RWPE2 (cell line): ENCODE measurements at regions not wholly inside any gene's neighbourhood (a gene's known extent, or its start where the extent isn't known, plus 50 kb on each side); places are given as distances from the start of the nearest gene placed in this dataset.

ENCODE experiments used
- ATAC-seq: fragments of 200-7000 bp; cut with Tn5 transposase; 3 replicates; pipeline ENCODE4 v1.9.1; 2021; ENCODE audit warnings: low read depth
- DNase-seq: peaks from one replicate; pipeline ENCODE4 v3.0.0-alpha.2; 2020; ENCODE audit warnings: low spot score
- H3K27ac ChIP-seq: fragments of 450-650 bp; 2 replicates; pipeline ENCODE4 v1.5.1; 2017; ENCODE audit warnings: mild to moderate bottlenecking; ENCODE audit not compliant: poor library complexity, severe bottlenecking
- H3K27me3 ChIP-seq: fragments of 250-450 bp; sonication (Bioruptor Pico); 2 replicates; pipeline ENCODE4 v1.5.1; 2021; ENCODE audit warnings: mild to moderate bottlenecking, moderate library complexity; ENCODE audit not compliant: insufficient read depth, poor library complexity, severe bottlenecking
- H3K36me3 ChIP-seq: fragments of 250-450 bp; sonication (Bioruptor Pico); 2 replicates; pipeline ENCODE4 v1.5.1; 2020; ENCODE audit warnings: low read depth, mild to moderate bottlenecking, moderate library complexity
- H3K4me1 ChIP-seq: fragments of 250-450 bp; sonication (Bioruptor Pico); 2 replicates; pipeline ENCODE4 v1.5.1; 2021; ENCODE audit warnings: mild to moderate bottlenecking, moderate library complexity; ENCODE audit not compliant: insufficient read depth, poor library complexity, severe bottlenecking
- H3K4me3 ChIP-seq: fragments of 250-450 bp; sonication (Bioruptor Pico); 2 replicates; pipeline ENCODE4 v1.5.1; 2021; ENCODE audit warnings: mild to moderate bottlenecking, moderate library complexity; ENCODE audit not compliant: severe bottlenecking
- H3K9me3 ChIP-seq: fragments of 250-450 bp; sonication (Bioruptor Pico); 2 replicates; pipeline ENCODE4 v1.5.1; 2021; ENCODE audit warnings: mild to moderate bottlenecking, moderate library complexity; ENCODE audit not compliant: severe bottlenecking
- TF ChIP-seq, protein P1 (sequence below): fragments of 450-650 bp; IDR thresholded peaks from one replicate; pipeline ENCODE4 v1.5.1; 2017; ENCODE audit warnings: mild to moderate bottlenecking, moderate library complexity; ENCODE audit not compliant: poor library complexity, severe bottlenecking

DNA sequence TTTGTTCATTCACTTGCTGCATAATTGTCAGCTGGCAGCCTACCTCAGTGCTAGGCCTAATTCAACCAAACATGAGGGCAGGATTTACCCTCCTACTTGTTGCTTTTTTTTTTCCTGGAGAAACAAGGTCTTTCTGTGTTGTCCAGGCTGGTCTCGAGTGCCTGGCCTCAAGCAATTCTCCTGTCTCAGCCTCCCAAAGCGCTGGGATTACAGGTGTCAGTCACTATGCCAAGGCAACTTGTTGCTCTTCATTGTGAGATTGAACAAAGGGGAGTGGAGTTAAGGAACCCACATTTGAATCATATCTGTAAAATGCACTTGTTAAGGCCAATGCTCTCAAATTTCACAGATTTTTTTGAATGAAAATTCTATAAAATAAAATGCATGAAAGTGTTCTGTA lies 380.5 kb downstream of the TMEM161B start:
- Histone ChIP-seq H3K27me3 (peaks cover 7% of the 10 kb centered on the region), H3K36me3 (no peaks in the 10 kb centered on the region), H3K4me1 (no peaks in the 10 kb centered on the region), H3K9me3 (no peaks in the 10 kb centered on the region), H3K4me3 (no peak overlapping the region), H3K27ac (no peak overlapping the region)
- DNase-seq (no peak), ATAC-seq (no peak)
- TF ChIP-seq, protein P1, sequence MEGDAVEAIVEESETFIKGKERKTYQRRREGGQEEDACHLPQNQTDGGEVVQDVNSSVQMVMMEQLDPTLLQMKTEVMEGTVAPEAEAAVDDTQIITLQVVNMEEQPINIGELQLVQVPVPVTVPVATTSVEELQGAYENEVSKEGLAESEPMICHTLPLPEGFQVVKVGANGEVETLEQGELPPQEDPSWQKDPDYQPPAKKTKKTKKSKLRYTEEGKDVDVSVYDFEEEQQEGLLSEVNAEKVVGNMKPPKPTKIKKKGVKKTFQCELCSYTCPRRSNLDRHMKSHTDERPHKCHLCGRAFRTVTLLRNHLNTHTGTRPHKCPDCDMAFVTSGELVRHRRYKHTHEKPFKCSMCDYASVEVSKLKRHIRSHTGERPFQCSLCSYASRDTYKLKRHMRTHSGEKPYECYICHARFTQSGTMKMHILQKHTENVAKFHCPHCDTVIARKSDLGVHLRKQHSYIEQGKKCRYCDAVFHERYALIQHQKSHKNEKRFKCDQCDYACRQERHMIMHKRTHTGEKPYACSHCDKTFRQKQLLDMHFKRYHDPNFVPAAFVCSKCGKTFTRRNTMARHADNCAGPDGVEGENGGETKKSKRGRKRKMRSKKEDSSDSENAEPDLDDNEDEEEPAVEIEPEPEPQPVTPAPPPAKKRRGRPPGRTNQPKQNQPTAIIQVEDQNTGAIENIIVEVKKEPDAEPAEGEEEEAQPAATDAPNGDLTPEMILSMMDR: no peak

DNA sequence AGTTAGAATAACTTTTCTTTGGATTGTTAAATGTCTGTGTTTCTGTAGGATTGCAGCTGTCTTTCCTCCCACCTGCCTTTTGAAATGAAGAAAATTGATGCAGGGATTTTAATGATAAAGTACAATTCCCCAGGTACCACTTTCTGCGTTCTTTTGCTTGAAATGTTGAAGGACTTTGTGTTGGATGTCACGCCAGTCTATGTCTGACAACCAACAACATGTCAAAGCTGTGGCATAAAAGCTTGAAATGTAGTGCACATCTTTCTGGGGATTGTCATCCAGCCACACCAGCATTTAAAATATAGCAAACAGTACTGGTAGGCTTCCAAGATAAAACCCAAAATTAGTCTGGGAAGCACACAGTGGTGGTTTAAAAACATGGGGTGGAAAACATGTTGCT lies 381.4 kb downstream of the TMEM161B start:
- Histone ChIP-seq H3K4me1 (no peaks in the 10 kb centered on the region), H3K27ac (no peak overlapping the region), H3K9me3 (no peaks in the 10 kb centered on the region), H3K36me3 (no peaks in the 10 kb centered on the region), H3K27me3 (peaks cover 4% of the 10 kb centered on the region), H3K4me3 (no peak overlapping the region)
- no peak for ATAC-seq
- TF ChIP-seq, protein P1: no peak
- no peak for DNase-seq

DNA sequence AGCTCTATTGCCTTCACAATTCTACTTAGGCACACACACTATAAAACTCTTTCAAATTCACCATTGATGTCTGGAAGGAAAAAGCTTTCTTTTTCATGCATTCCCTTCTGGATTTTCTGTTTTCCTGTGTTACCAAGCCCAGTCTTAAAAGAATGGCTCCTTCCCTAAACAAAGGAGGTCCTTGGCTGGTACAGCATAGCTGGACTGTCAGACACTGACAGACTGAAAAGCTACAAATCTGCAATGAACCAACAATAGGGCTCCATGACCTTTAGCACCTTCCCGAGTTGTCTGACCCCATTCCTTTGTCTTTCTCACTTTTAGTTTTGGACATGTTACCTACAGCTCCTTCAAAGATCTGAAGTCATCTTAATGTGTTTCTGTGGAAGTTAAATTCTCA lies 382.5 kb downstream of the TMEM161B start:
- Histone ChIP-seq H3K36me3 (no peaks in the 10 kb centered on the region), H3K9me3 (no peaks in the 10 kb centered on the region), H3K27me3 (peaks cover 2% of the 10 kb centered on the region), H3K4me1 (no peaks in the 10 kb centered on the region), H3K27ac (no peak overlapping the region), H3K4me3 (no peak overlapping the region)
- no peak for ATAC-seq
- no peak for DNase-seq
- TF ChIP-seq, protein P1: no peak

DNA sequence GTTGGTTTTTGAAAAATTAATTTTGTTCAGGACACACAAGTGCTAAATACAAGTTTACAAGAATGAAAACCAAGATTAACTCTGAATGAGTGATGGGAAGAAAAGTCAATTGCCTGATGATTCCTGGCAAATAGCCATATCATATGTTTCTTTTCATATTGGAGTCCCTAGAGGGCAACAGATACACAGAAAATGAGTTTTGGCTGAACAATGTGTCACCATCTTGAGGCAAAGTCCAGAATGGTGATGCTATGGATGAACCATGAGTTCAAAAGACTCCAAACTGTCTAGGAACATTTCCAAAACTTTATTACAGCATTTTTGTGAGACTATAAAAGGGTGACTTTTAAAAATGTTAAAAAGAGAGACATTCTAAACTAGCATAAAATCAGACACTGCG lies 382.9 kb downstream of the TMEM161B start:
- H3K4me1 ChIP-seq: no peaks in the 10 kb centered on the region
- no peak overlapping the region for H3K4me3 ChIP-seq
- H3K27me3 ChIP-seq: no peaks in the 10 kb centered on the region
- no peak overlapping the region for H3K27ac ChIP-seq
- no peak for DNase-seq
- ATAC-seq: no peak; the same call in 2 of the 3 replicates
- H3K9me3 ChIP-seq: no peaks in the 10 kb centered on the region
- H3K36me3 ChIP-seq: no peaks in the 10 kb centered on the region
- TF ChIP-seq, protein P1: peak; percentile 7

DNA sequence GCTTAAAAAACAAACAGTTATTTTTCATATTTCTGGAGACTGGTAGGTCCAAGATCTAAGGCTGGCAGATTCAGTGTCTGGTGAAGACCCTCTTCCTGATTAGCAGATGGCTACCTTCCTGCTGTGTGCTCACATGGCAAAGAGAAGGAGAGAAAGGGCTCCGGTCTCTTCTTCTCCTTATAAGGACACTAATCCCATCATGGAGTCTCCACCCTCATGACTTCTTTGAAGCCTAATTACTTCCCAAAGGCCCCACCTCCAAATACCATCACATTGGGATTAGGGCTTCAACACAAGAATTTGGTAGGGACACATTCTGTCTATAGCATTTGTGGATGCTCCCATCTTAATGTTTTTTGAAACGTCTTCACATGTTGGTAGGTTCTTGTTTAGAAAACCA lies 391.1 kb downstream of the TMEM161B start:
- H3K4me3 ChIP-seq: no peak overlapping the region

More for the DNA sequence above, 391.1 kb downstream of the TMEM161B start:
- DNase-seq (no peak), ATAC-seq (no peak)
- H3K4me1 ChIP-seq: no peaks in the 10 kb centered on the region
- TF ChIP-seq, protein P1: no peak
- H3K9me3 ChIP-seq: no peaks in the 10 kb centered on the region
- H3K27me3 ChIP-seq: no peaks in the 10 kb centered on the region
- no peaks in the 10 kb centered on the region for H3K36me3 ChIP-seq
- no peak overlapping the region for H3K27ac ChIP-seq
